ENCODE measurements at regions not wholly inside any gene's neighbourhood (a gene's known extent, or its start where the extent isn't known, plus 50 kb on each side); places are given as distances from the start of the nearest gene placed in this dataset.

GRCh38 chr6:145420599-145420998 lies 314.7 kb downstream of the EPM2A start (continued):
- TF ChIP-seq ZNF740 (CRISPR knock-in tag; IDR thresholded peaks at IDR 0.05) (no peak), ZZZ3 (CRISPR knock-in tag; IDR thresholded peaks at IDR 0.05; ENCODE audit: borderline replicate concordance) (no peak)

DNA sequence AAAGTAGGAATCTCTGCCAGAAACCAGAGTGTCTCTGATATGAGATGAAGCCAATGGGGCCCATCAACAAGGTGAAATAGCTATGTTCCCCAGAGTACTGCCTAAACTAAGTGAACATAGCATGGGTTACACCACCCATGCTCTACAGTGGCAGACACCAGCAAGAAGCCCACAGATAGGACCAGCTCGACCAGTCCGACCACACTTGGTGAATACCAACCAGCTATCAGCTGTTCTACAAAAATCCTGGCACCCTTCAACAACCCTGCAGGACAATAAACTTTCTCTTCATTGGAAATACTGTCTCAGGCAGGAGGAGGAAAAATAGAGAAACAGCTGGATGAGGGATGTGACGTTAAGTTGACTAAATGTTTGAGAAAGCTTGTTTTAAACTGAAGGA lies 311.4 kb downstream of the EPM2A start:
- no peaks in the 10 kb centered on the region for H3K36me3 ChIP-seq (replicated peaks in 1 of 2; ENCODE audit: control insufficient read depth in 1 of 2, insufficient read depth in 2 of 2, low read length in 2 of 2)
- no peaks in the 10 kb centered on the region for H3K9me3 ChIP-seq (ENCODE audit: low read length)
- intact Hi-C loops (cut with micrococcal nuclease; ENCODE audit: unreplicated experiment) (no loop called here), in situ Hi-C loops (cut with HindIII; ENCODE audit: extremely low pct_ligation_motif_present, low pct_unique_long_range_greater_than_20kb) (no loop called here)
- no peak for TF ChIP-seq DNMT3B (CRISPR knock-in tag; conservative IDR thresholded peaks at IDR 0.05)
- TF ChIP-seq CEBPZ (IDR thresholded peaks at IDR 0.05; ENCODE audit: low read length), result no peak
- no peak for TF ChIP-seq REL (CRISPR knock-in tag; conservative IDR thresholded peaks at IDR 0.05)
- TF ChIP-seq ZFAT (CRISPR knock-in tag; conservative IDR thresholded peaks at IDR 0.05), result no peak
- TF ChIP-seq ZNF503 (CRISPR knock-in tag; IDR thresholded peaks at IDR 0.05), result no peak
- no peak for TF ChIP-seq BCL6 (CRISPR knock-in tag; IDR thresholded peaks at IDR 0.05)
- no peak overlapping the region for H3K4me2 ChIP-seq (ENCODE audit: low read depth, low read length)
- H3K9ac ChIP-seq (ENCODE audit: insufficient read depth, low read depth, low read length), result no peak overlapping the region
- no peak overlapping the region for H2AFZ ChIP-seq (ENCODE audit: low read length)
- no peaks in the 10 kb centered on the region for H3K4me1 ChIP-seq (ENCODE audit: insufficient read depth, low read length)
- H3K79me2 ChIP-seq (ENCODE audit: insufficient read depth, low read length), result no peaks in the 10 kb centered on the region
- no peak overlapping the region for H3K27ac ChIP-seq (ENCODE audit: extremely low read length, insufficient read depth, low read length)
- ChIA-PET CTCF (ENCODE audit: low intra/inter-chr PET ratio, low total read pairs) (no interaction called here), POLR2A (no interaction called here)
- no peak overlapping the region for H3K4me3 ChIP-seq (replicated peaks in 1 of 3; ENCODE audit: insufficient read depth in 1 of 3, low read depth in 2 of 3, low read length in 3 of 3)
- no peak for FAIRE-seq
- DNase-seq (ENCODE audit: low spot score), result no peak
- BruUV-seq (replicated peaks), result no TSS peak
- no peaks in the 10 kb centered on the region for H3K27me3 ChIP-seq (ENCODE audit: control insufficient read depth in 1 of 2, insufficient read depth in 2 of 2, low read length in 2 of 2)
- no peaks in the 10 kb centered on the region for H4K20me1 ChIP-seq (ENCODE audit: insufficient read depth, low read length)
- WGBS (ENCODE audit: low lambda C conversion rate), result 0% methylated on average over 3 of the region's 3 CpGs
- no peak for ATAC-seq

Measured in HepG2 (cell line).